Activated T-helper 2 cell treated with anti-CD3 and anti-CD28 coated beads, Interferon-gamma antibody, Interleukin-2, Interleukin-4, amounts not matched to agents 10 μg/mL and 5 μg/mL and 100 μg/mL, durations not matched to agents 14 hours and 24 hours and 36 hours (primary cell): ENCODE measurements at regions not wholly inside any gene's neighbourhood (a gene's known extent, or its start where the extent isn't known, plus 50 kb on each side); places are given as distances from the start of the nearest gene placed in this dataset.

Experiments used
- DNase-seq: peaks from one replicate; pipeline ENCODE4 v3.0.0; 2021; ENCODE audit warnings: low spot score
- H3K27ac Mint-ChIP-seq: one replicate; pipeline ENCODE4 v1.8.0; 2021; ENCODE audit warnings: mixed read lengths
- H3K27me3 Mint-ChIP-seq: one replicate; pipeline ENCODE4 v1.8.0; 2021; ENCODE audit warnings: low read depth, mixed read lengths
- H3K36me3 Mint-ChIP-seq: one replicate; pipeline ENCODE4 v1.8.0; 2021; ENCODE audit warnings: low read depth, mixed read lengths
- H3K4me1 Mint-ChIP-seq: one replicate; pipeline ENCODE4 v1.8.0; 2021; ENCODE audit warnings: low read depth, mixed read lengths
- H3K4me3 Mint-ChIP-seq: one replicate; pipeline ENCODE4 v1.8.0; 2021; ENCODE audit warnings: low read depth, mild to moderate bottlenecking, moderate library complexity, mixed read lengths
- H3K9me3 Mint-ChIP-seq: one replicate; pipeline ENCODE4 v1.8.0; 2021; ENCODE audit warnings: mixed read lengths
- intact Hi-C: fragments of 100-400 bp; cut with micrococcal nuclease; formaldehyde crosslinking; loops from one replicate; pipeline ENCODE4 v1.15.1; 2023

DNA sequence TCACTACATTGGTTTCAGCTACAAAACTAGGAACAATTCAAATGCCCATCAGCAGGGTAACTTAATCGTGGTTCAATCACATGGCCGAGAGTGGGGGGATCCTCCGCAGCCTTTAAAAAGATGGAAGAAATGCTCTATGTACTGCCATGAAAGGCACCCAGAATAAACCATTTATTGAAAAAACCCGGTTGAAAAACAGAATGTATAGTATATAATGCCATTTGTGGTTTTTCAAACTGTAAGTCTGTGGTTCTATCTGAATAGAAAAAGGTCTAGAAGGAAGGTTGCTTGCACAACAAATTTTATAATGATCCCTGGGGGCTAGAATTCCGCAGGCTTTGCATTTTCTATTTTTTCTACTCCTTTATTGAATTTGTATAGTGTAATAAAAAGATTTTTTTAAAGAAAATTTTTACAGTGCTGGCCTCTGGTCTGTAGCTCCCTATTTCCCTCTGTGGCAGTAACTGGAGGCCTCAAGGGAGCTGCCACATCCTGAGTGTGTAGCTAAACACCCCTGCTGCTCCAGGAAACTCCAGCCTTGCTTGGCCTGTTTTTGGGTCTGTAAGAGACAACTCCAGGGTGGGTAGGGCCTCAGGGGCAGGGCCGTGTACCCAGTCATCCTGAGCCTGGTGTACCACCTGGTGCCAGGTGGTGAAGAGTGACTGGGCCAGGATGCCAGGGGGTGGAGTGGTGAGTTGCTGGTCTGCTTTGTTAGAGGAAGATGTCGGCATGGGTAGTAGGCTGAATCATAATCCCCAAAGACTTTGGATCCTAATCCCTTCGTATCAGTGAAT, 51.5 kb upstream of the EPS8L3 start:
- peaks cover 27% of the 10 kb centered on the region for H3K4me1 Mint-ChIP-seq
- peaks cover 10% of the 10 kb centered on the region for H3K36me3 Mint-ChIP-seq
- no peak overlapping the region for H3K4me3 Mint-ChIP-seq
- peaks cover 9% of the 10 kb centered on the region for H3K9me3 Mint-ChIP-seq
- no peak for DNase-seq
- H3K27ac Mint-ChIP-seq, result peak overlapping the region; percentile 2
- H3K27me3 Mint-ChIP-seq, result no peaks in the 10 kb centered on the region
- intact Hi-C loops, result no loop called here

DNA sequence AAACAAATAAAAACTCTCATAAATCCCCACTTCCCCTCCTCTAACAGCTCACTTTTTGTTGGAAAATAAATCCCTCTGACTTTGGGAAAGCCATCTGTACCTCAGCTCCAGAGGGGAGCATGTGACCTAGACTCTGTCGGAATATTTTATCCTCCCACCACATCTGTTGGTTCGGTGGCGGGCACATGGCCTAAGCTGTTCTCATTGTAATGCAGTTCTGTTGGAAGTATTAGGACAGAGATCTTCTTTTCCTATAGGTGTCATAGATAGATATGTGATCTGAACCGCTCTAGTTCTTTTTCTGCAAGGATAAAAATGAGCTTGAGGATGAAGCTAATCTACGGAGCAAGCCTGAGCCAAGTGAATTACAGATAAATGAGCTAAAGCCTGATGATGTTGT, 50.5 kb upstream of the EPS8L3 start:
- H3K4me3 Mint-ChIP-seq, result no peak overlapping the region
- intact Hi-C loops, result no loop called here
- H3K9me3 Mint-ChIP-seq, result peaks cover 9% of the 10 kb centered on the region

More for the DNA sequence above, 50.5 kb upstream of the EPS8L3 start:
- Mint-ChIP-seq H3K36me3 (peaks cover 10% of the 10 kb centered on the region), H3K27ac (no peak overlapping the region), H3K4me1 (peaks cover 23% of the 10 kb centered on the region), H3K27me3 (no peaks in the 10 kb centered on the region)
- DNase-seq, result no peak
